ENCODE measurements at regions not wholly inside any gene's neighbourhood (a gene's known extent, or its start where the extent isn't known, plus 50 kb on each side); places are given as distances from the start of the nearest gene placed in this dataset.
"Not testable (repeated sequence)": the region's sequence is repeated elsewhere in the genome, so short reads cannot be mapped to it uniquely, and the experiment has no call there.

DNA sequence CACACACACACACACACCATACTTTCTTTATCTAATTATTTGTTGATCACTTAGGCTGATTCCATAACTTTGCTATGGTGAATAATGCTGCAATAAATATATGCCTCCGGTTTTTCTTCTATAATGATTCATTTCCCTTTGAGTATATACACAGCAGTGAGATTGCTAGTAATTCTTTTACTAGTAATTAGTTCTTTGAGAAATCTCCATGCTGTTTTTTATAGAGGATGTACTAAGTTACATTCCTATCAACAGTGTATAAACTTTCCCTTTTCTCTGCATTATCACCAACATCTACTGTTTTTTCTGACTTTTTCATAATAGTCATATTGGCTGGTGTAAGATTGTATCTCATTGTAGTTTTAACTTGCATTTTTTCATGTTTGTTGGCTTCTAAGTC, 1405.1 kb downstream of the PCDH9 start:
- no peak for DNase-seq (ENCODE audit: low read depth)

DNA sequence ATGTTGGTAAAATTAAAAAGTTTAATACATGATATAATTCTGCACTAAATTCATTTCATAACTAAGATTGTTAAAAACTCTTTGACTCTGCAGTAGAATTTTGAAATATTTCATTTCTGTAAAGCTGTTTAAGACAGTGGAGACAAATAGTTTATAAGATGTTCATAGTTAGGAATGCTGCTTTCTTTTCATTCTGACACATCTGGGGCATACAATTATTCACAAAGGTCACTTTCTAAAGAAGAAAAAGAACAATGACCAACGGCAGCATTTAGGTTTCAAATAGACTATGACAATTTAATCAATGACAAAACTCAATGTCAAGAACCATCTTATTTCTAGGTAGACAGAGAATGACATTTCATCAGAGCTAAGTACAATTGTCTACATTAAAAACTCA, 1422.1 kb downstream of the PCDH9 start:
- no peak for DNase-seq (ENCODE audit: low read depth)

DNA sequence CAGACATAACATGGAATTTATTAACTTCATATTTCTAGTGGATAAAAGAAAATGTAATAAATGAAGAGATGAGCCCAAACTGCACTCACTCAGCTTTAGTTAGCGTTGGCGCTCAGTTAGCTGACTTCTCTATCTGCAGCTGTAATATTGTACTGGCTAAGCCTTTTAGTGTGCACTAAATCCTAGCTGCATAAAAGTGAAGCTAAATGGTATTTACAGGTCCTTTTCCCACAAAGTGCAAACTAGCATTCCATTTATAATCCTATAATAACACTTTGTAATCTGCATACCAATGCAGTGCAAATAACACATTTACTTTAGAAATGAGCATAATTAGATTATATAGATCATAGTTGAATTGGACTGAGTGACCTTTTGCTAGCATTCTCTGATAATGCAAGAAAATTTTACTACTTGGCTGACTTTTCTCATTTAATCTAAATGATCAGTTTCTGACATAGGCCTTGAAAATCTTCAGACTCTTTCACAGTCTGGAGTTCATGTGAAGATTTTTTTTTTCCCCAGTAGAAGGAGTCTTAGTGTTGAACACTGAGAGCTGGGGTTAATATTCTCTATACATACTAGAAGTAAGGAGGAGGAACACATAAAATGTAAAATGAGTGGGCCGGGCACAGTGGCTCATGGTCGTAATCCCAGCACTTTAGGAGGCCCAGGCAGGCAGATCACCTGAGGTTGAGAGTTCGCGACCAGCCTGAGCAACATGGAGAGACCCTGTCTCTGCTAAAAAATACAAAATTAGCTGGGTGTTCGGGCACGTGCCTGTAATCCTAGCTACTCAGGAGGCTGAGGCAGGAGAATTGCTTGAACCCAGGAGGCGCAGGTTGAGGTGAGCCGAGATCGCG, 1426.4 kb downstream of the PCDH9 start:
- DNase-seq (ENCODE audit: low read depth), result no peak

DNA sequence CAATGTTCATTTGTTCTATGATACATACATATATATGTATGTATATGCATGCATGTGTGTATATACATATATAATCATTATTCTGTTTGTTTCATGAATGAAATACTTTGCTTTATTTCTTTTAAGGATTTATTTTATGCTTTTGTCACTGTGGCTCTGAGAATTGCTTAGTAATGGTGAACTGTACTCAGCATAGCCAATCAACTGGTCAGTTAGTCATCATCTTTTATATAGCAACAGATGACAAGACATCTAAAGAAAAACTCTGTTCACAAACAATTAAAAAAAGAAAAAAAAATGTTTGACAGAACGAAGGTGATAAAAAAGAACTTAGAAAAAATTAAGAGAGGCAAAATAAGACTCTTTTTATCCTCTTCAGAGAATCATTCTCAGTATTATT, 1440.3 kb downstream of the PCDH9 start:
- DNase-seq (ENCODE audit: low read depth), result no peak

DNA sequence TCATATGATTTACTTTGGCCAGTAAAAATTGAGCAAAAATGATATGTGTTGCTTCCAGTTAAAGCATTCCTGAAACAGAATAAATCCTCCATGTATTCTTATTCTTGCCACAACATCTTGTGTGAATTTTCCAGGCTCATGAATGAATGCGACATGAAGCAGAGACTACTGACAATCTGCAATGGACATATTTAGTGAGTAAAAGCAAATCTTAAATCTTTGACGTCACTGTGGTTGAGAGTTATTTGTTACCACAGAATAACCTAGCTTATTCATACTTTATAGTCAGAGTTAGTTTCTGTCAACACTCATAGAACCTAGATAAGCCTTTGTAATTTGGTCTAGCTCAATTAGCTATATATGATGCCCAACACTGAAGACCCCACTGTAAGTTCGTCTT, 1443.1 kb downstream of the PCDH9 start:
- no peak for DNase-seq (ENCODE audit: low read depth)

DNA sequence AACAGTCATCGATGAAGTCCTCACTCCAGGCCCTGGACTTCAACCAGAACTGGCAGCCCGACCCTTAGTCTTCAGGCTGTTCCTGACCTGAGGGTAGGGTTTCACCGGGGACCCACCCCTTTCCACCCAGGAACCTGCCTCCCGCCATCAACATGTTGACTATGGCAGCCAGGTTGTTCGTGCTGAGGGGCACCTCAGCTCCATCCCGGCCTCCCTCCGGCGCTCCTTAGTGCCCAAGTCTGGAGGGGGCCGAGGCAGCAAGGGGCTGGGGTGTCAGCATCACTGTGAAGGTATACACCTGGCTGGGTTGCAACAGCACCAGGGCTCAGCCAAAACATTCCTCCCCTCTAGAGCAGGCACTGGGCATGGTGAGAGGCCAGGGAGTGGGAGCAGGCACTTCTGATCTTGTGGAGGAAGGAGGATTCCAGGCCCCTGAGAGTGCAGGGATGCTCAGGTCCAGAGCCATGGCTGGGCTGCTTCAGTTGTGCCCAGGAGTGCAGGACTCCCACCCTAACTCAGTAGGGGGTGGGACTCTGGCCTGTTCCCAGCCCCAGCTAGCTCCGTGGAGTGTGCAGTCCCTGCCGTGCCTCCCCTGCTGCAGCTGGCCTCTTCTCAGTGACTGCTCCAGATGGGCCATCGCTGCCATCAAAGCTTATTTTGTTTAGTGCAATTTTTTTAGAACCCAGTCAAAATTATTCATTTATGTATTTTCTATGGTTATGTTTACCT, 1445.9 kb downstream of the PCDH9 start:
- DNase-seq (ENCODE audit: low read depth), result no peak

DNA sequence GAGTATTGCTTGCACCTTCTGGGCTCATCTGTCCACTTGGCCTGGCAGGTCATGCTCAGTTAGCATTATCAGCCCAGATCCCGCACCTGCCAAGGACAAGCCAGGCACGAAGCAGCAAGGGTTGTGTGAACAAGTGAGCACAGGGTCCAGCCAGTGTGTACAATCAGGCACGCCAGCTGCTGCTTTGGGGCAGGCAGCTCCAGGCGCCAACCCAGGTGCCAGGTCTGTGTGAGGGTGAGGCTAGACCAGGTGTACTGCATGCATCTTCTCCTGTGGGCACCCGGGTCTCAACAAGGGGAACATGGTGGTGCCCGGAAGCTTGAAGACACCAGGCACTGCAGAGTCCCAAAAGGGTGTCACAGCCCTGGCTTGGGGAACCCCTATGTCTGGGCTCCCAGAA, 1446.8 kb downstream of the PCDH9 start:
- no peak for DNase-seq (ENCODE audit: low read depth)

DNA sequence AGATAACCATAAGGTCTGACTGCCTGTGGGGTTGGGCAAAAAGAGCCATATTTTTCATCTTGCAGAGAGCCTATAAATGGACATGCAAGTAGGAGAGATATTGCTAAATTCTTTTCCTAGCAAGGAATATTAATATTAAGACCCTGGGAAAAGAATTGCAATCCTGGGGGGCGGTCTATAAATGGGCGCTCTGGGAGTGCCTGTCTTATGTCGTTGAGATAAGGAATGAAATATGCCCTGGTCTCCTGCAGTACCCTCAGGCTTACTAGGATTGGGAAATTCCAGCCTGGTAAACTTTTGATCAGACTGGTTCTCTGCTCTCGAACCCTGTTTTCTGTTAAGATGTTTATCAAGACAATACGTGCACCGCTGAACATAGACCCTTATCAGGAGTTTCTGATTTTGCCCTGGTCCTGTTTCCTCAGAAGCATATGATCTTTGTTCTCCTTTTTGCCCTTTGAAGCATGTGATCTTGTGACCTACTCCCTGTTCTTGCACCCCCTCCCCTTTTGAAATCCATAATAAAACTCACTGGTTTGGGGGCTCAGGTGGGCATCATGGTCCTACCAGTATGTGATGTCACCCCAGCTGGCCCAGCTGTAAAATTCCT, 1458.3 kb downstream of the PCDH9 start:
- DNase-seq (ENCODE audit: low read depth), result not testable (repeated sequence)

DNA sequence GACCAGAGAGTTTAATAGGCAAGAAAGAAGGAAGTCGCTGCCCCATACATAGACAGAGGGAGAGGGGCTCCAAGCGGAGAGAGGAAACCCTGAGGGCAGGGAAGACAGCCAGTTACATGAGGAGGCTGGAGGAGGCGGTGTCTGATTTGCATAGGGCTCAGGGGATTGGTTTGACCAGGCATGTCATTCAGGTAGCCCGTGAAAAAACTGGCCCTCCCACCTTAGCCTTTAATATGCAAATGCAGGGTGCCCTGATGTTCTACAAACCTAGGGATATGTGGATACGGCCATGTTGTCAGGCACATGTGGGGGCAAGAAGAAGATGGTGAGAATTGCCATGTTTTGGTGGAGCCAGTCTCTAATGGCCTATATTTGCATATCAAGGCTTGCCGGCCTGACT, 1461.6 kb downstream of the PCDH9 start:
- DNase-seq (ENCODE audit: low read depth), result no peak

DNA sequence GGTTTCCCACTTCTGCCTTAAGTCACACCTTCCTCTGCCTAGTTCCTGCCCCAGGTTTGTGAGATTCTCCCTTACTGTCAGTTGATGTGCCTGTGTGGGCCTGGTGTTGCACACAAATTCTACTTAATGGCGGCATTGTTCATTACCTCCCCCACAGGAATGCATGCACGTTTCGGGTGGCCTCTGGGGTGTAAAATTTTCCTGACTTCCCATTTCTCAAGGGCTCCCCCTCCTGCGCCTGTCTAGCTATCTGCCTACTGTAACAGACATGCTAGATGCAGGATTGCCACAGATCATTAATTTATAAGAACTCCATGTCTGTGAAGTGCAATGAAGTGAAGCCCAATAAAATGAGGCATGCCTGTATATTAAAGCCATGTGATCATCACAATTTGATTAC, 1466.3 kb downstream of the PCDH9 start:
- DNase-seq (ENCODE audit: low read depth), result no peak

DNA sequence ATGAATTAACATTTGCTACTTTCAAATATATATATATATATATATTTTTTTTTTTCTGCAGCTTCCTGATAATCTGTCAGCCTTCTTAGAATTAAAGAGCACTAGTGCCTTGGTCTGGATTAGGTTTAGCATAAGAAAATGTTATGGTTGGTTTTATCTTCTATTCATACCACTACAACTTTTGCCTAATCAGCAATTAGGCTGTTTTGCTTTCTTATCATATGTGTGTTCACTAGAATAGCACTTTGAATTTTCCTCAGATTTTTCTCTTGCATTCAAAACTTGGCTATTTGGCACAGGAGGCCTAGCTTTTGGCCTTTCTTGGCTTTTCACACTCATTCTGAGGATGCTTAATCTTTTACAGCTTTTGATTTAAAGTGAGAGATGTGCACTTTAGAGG, 1468.1 kb downstream of the PCDH9 start:
- no peak for DNase-seq (ENCODE audit: low read depth)

DNA sequence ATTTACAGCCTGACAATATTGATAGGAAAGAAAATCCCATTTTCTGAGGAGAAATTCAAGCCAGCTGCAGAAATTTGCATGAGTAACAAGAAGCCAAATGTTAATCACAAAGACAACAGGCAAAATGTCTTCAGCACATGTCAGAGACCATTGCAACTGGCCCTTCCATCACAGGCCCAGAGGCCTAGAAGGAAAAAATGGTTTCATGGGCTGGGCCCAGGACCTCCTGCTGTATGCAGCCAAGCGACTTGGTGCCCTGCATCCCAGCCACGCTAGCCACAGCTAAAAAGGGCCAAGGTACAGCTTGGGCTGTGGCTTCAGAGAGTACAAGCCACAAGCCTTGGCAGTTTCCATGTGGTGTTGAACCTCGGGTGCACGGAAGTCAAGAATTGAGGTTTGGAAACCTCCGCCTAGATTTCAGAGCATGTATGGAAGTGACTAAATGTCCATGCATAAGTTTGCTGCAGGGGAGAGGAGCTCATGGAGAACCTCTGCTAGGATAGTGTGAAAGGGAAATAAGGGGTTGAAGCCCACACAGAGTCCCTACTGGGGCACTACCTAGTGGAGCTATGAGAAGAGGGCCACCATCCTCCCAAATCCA, 1474.0 kb downstream of the PCDH9 start:
- DNase-seq (ENCODE audit: low read depth), result no peak

DNA sequence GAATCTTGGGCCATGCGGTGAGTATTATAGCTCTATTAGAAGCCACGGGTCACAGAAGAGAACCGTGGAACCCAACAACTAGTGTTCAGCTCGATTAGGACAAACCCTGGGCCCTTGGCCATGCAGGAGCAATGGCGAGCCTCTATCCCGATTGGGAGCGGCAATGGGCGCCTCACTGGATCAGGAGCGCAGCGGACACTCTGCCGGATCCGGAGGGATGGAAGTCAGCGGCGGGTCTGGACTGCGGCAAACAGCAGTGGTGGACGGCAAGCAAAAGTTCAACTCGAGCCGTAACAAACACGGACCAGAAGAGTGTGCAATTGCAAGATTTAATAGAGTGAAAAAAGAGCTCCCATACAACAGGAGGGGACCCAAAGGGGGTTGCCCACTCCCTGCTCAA, 1481.9 kb downstream of the PCDH9 start:
- DNase-seq (ENCODE audit: low read depth), result no peak

DNA sequence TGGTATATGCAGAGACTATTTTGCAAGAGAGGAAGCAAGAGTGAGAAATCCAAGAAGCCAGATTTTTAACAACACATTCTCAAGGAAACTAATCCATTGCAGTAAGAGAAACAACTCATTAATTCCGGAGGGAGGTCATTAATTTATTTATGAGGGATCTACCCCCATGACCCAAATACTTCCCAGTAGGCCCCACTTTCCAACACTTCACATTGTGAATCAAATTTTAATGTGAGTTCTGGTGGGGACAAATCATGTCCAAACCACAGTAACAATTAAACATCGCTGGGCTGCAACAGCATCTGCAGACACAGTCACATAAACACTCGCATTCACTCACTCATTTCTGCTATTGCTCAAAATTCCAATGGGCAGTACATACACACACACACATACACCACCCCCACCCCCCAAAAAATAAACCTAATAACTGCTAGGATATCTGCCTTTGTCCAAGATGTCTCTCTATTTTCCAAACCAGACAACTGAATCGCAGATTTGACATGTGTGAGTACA, 1483.7 kb downstream of the PCDH9 start:
- DNase-seq (ENCODE audit: low read depth), result no peak

DNA sequence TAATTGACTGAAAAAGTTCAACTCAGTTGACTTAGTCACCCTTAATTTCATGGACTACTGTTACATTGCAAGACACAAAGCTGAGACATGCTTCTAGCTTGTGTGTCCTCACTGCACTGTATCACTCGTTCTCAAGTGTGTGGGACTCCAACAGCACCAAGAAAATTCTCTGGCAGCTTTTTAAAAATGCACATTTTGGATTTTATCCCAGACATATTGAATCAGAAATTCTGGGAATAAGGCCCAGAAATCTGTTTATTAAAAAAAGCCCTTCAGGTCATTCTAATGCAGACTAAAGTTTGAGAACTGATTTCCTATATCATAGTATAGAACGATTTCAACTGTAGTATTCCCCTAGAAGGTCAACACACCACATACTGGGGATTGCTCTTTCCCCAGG, 1485.3 kb downstream of the PCDH9 start:
- DNase-seq (ENCODE audit: low read depth), result no peak

DNA sequence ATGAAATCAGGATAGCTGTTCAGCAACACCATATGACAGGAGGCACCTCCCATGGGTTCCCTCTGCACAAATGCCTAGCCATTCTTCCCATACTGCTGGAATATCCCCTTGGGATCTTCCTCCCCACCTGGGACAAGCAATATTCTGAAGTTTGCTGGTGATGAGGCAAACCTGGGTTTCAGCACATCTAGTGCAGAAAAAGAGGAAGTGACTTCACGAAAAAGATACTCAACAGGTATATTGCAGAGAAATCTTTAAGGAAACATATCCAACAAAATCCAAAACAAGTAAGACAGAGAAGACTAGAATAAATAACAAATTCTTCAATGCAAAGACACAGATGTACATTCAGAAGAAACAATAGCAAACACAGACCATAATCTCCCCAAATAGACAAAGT, 1497.0 kb downstream of the PCDH9 start:
- no peak for DNase-seq (ENCODE audit: low read depth)

DNA sequence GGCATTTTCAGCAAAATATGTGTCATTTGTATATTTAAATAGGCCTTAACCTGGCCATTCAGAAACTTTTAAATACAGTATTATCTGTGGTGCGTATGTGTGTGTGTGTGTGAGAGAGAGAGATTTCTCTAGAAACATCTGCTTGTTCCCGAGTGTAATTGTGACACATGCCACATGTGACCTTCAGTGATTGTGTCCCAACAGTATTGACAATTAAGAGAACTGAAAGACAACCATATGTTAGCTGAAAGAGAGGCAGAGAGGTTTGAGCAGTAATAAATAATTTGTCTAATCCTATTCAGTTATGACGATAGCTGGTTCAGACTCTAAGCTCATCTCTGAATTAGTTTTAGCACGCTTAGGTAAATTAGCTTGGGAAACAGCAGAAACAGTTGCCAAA, 1503.1 kb downstream of the PCDH9 start:
- no peak for DNase-seq (ENCODE audit: low read depth)

DNA sequence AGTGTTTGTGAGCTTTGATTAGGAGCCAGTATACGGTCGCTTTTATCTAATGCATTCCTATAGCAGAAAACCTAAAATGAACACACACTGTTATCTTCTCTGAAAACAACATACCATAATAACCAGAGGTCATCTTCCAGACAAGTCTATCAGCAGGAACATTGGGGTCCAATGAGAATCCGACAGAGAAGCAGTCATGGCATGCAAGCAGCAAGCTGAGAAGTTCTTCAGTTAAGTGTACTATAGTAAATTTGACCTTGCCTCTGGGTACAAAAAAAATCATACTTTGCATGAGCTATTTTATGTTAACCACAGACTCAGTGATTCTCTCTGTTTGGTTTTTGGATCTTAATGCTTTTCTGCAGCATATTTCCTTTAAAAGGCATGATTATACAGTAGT, 1505.1 kb downstream of the PCDH9 start:
- no peak for DNase-seq (ENCODE audit: low read depth)

DNA sequence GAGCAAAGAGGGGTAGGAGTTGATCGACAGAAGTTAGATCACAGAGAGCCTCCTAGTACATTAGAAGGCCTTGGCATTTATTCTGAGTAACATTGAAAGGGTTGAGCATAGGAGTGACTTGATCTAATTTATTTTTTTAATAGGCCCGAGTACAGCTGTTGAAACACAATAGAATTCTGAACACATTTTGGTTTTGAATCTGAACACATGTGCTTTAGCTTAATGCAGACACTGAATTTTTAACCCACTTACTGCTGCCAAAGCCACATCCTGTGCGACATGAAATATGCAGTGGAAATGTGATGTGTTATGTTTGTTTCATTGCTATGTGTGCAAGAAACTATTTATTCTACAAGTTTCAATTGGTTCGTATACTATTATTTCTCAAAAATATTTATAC, 1505.9 kb downstream of the PCDH9 start:
- DNase-seq (ENCODE audit: low read depth), result no peak

DNA sequence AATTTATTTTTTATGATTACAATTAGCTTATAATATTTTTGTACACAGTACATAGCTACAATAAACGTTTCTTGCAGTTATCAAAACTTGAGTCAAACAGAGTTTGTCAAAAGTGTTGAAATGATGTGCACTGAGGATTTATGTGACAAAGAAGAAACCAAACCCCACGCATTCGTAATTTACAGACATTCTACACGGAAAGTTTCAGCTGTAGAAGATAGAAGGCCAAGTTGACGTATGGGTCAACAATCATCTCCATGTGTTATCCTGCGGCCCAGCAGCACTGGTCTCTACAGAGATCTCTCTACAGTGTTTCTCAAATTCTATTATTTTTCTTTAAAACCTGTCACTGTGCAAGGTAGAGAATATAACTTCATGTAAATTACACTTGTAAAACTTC, 1507.6 kb downstream of the PCDH9 start:
- DNase-seq (ENCODE audit: low read depth), result no peak

DNA sequence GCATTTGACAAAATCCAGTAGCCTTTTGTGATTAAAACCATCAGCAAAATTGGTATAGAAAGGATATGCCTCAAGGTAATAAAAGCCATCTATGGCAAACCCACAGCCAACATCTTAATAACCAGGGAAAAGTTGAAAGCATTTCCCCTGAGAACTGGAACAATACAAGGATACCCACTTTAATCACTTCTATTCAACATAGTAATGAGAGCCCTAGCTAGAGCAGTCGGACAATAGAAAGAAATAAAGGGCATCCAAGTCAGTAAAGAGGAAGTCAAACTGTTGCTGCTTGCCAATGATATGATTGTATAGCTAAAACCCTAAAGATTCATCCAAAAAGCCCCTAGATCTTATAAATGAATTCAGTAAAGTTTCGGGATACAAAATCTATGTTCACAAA, 1510.3 kb downstream of the PCDH9 start:
- DNase-seq (ENCODE audit: low read depth), result no peak

DNA sequence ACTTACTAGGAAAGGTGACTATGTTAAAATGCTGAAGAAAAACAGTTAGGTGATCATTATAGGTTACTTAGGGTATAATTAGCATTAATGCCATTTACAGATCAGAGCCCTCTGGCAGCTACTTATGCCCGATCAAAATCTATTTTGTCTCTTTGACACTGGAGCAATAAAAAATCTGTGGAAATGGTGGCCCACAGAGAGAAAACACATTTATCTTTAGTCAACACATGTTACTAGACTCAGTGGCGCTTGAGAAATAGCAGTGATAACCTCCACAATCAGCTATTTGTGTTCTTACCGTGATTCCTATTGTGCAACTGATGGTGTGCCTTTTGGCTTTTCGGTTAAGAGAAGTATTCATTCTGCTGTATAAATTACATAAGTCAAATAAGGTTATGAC, 1519.6 kb downstream of the PCDH9 start:
- no peak for DNase-seq (ENCODE audit: low read depth)
